ENCODE measurements at regions not wholly inside any gene's neighbourhood (a gene's known extent, or its start where the extent isn't known, plus 50 kb on each side); places are given as distances from the start of the nearest gene placed in this dataset.

GRCh38 chr15:93708724-93709445 is 522.5 kb upstream of the MCTP2 start:
- no peak for ATAC-seq

- no peak for ATAC-seq
These were observed 523.6 kb upstream of the MCTP2 start for GRCh38 chr15:93707751-93708150.

GRCh38 chr15:93706495-93707292 is 524.7 kb upstream of the MCTP2 start:
- no peak for ATAC-seq

GRCh38 chr15:93705753-93706455 is 525.5 kb upstream of the MCTP2 start:
- ATAC-seq: no peak

- no peak for ATAC-seq
These were observed 528.1 kb upstream of the MCTP2 start for GRCh38 chr15:93703092-93703739.

GRCh38 chr15:93700051-93700450 is 531.3 kb upstream of the MCTP2 start:
- no peak for ATAC-seq

- ATAC-seq: peak; percentile 47
These were observed 537.3 kb upstream of the MCTP2 start for GRCh38 chr15:93694033-93694432.

- ATAC-seq: no peak
These were observed 547.7 kb upstream of the MCTP2 start for GRCh38 chr15:93683651-93684050.

GRCh38 chr15:93671387-93671943 is 559.9 kb upstream of the MCTP2 start:
- ATAC-seq: no peak

GRCh38 chr15:93670931-93671330 is 560.4 kb upstream of the MCTP2 start:
- ATAC-seq: no peak

- no peak for ATAC-seq
These were observed 567.0 kb upstream of the MCTP2 start for GRCh38 chr15:93664213-93664956.

- no peak for ATAC-seq
These were observed 569.0 kb upstream of the MCTP2 start for GRCh38 chr15:93662162-93662885.

- no peak for ATAC-seq
These were observed 569.2 kb upstream of the RGMA start for GRCh38 chr15:93658026-93658816.

GRCh38 chr15:93656041-93656440 is 567.0 kb upstream of the RGMA start:
- peak; percentile 97 for ATAC-seq

GRCh38 chr15:93649691-93650235 is 560.8 kb upstream of the RGMA start:
- ATAC-seq: no peak

- no peak for ATAC-seq
These were observed 557.2 kb upstream of the RGMA start for GRCh38 chr15:93646193-93646592.

- ATAC-seq: peak; percentile 57
These were observed 556.6 kb upstream of the RGMA start for GRCh38 chr15:93645594-93645993.

GRCh38 chr15:93644595-93644994 is 555.6 kb upstream of the RGMA start:
- ATAC-seq: no peak

- no peak for ATAC-seq
These were observed 551.5 kb upstream of the RGMA start for GRCh38 chr15:93640411-93640962.

Measured in esophagus mucosa (tissue), 1 donor.